MCF 10A (cell line): ENCODE measurements at regions not wholly inside any gene's neighbourhood (a gene's known extent, or its start where the extent isn't known, plus 50 kb on each side); places are given as distances from the start of the nearest gene placed in this dataset.

Source experiments
- BruUV-seq: library from RNA; stranded (reverse); fragments of 400-500 nt; replicated peaks from 2 replicates; lab custom pipeline; 2021; lab: Mats Ljungman, UMichigan
- CTCF ChIA-PET: fragments of 300-600 bp; sonication (Branson Sonifier 250); formaldehyde crosslinking; extraction: SDS; loops from one replicate; lab custom pipeline; 2021; ENCODE audit warnings: antibody characterized with exemption, inconsistent platforms; lab: Yijun Ruan, JAX
- POLR2A ChIA-PET: fragments of 300-600, 350-650 bp; sonication (Branson Sonifier 250); formaldehyde crosslinking; extraction: SDS; loops from one replicate; lab custom pipeline; 2020; ENCODE audit warnings: antibody characterized with exemption, inconsistent platforms; lab: Yijun Ruan, JAX
- DNase-seq: peaks from one replicate; pipeline ENCODE4 v3.0.0-alpha.2; 2018; ENCODE audit not compliant: unreplicated experiment
- H3K27ac Mint-ChIP-seq: one replicate; pipeline ENCODE4 v1.8.0; 2022; ENCODE audit warnings: mild to moderate bottlenecking, low read depth, mixed read lengths; ENCODE audit not compliant: unreplicated experiment
- H3K27me3 Mint-ChIP-seq: one replicate; pipeline ENCODE4 v1.8.0; 2022; ENCODE audit warnings: mixed read lengths; ENCODE audit not compliant: insufficient read depth, unreplicated experiment
- H3K36me3 Mint-ChIP-seq: one replicate; pipeline ENCODE4 v1.8.0; 2022; ENCODE audit warnings: mild to moderate bottlenecking, moderate library complexity, mixed read lengths; ENCODE audit not compliant: insufficient read depth, unreplicated experiment
- H3K4me1 Mint-ChIP-seq: one replicate; pipeline ENCODE4 v1.8.0; 2022; ENCODE audit warnings: mixed read lengths; ENCODE audit not compliant: insufficient read depth, unreplicated experiment
- H3K4me3 Mint-ChIP-seq: one replicate; pipeline ENCODE4 v1.8.0; 2022; ENCODE audit warnings: mild to moderate bottlenecking, moderate library complexity, mixed read lengths; ENCODE audit not compliant: unreplicated experiment
- H3K9me3 Mint-ChIP-seq: one replicate; pipeline ENCODE4 v1.8.0; 2022; ENCODE audit warnings: mixed read lengths; ENCODE audit not compliant: unreplicated experiment
- intact Hi-C: fragments of 100-400 bp; cut with micrococcal nuclease; formaldehyde crosslinking; loops from 2 replicates; pipeline ENCODE4 v1.14.1; 2022
- TF ChIP-seq, protein P1 (sequence below): fragments of 200-600 bp; IDR thresholded peaks from one replicate; pipeline ENCODE4 v1.8.0; 2022; ENCODE audit warnings: antibody characterized with exemption, mild to moderate bottlenecking; ENCODE audit not compliant: unreplicated experiment

DNA sequence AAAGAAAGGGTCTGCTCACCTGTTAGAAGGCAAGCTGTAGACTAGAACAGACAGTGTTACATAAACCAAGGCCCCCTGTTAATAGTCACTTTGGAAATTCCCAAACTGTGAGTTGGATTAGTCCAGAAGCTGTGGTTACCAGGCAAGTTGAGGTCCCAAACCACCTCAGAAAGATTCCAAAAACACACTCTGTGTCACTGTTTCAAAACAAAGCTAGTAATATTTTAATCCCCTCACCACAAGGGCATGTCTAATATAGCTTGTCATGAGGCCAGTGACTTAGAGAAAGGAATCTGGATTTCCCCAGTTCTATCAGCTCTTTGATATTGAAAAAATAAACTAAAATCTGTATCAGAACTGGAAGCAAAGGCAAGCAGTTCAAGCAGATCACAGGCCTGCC, 244.6 kb downstream of the HAO1 start:
- intact Hi-C loops: no loop called here
- Mint-ChIP-seq H3K4me3 (no peak overlapping the region), H3K27ac (no peak overlapping the region), H3K27me3 (no peaks in the 10 kb centered on the region), H3K9me3 (peaks cover 5% of the 10 kb centered on the region), H3K36me3 (no peaks in the 10 kb centered on the region), H3K4me1 (no peaks in the 10 kb centered on the region)
- ChIA-PET CTCF (interaction anchor here (0.7 to 1.0 kb wide), 2 partner anchors 23 to 371 kb away, joined by 3 read pairs; no protein-coding TSS in a partner anchor), POLR2A (no interaction called here)
- BruUV-seq: no TSS peak
- no peak for DNase-seq
- TF ChIP-seq, protein P1, sequence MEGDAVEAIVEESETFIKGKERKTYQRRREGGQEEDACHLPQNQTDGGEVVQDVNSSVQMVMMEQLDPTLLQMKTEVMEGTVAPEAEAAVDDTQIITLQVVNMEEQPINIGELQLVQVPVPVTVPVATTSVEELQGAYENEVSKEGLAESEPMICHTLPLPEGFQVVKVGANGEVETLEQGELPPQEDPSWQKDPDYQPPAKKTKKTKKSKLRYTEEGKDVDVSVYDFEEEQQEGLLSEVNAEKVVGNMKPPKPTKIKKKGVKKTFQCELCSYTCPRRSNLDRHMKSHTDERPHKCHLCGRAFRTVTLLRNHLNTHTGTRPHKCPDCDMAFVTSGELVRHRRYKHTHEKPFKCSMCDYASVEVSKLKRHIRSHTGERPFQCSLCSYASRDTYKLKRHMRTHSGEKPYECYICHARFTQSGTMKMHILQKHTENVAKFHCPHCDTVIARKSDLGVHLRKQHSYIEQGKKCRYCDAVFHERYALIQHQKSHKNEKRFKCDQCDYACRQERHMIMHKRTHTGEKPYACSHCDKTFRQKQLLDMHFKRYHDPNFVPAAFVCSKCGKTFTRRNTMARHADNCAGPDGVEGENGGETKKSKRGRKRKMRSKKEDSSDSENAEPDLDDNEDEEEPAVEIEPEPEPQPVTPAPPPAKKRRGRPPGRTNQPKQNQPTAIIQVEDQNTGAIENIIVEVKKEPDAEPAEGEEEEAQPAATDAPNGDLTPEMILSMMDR: no peak

DNA sequence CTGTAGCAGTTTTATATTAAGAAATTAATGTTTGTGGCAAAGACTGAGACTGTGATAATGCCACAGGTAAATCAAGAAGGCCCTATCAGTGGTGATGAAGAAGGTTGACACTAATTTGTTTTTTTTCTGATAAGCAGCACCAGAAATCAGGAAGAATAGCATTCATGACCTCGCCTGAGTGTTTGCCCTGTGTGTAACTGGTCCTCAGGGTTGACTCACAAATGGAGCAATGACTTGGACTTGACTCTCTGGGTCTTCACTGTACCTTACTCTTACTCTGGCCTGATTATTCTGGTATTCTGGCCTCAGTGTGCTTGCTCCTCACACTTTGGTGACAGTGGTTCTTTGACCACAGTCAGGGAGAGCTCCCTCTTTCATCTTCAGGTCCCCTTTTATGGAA, 243.9 kb downstream of the HAO1 start:
- Mint-ChIP-seq H3K27me3 (no peaks in the 10 kb centered on the region), H3K27ac (no peak overlapping the region), H3K4me3 (no peak overlapping the region), H3K9me3 (peaks cover 7% of the 10 kb centered on the region), H3K4me1 (no peaks in the 10 kb centered on the region), H3K36me3 (no peaks in the 10 kb centered on the region)
- no peak for DNase-seq
- BruUV-seq: no TSS peak
- ChIA-PET CTCF (interaction anchor here (1.0 kb wide), 2 partner anchors 23 kb away, joined by 3 to 4 read pairs; no protein-coding TSS in a partner anchor), POLR2A (no interaction called here)
- TF ChIP-seq, protein P1: no peak
- intact Hi-C loops: no loop called here

DNA sequence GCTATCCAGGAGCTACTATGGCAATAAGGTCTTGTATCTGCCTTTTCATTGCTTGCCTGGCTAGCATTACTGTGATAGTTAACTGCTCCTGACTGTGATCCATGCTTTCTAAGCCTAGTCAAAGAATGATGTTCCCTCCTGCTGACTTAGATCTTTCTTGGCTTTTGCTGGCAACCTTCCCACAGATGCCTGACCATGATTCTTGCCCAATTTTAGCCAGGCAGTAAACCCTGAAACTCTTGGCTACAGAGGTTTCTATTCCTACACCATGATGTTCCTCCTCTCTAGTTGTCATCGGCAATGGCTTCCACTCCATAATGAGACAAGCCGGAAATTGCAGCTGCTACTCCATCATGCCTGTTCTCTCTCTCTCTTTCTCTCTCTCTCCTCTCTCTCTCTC, 238.1 kb downstream of the HAO1 start:
- H3K9me3 Mint-ChIP-seq: peaks cover 13% of the 10 kb centered on the region
- TF ChIP-seq, protein P1: no peak
- H3K36me3 Mint-ChIP-seq: no peaks in the 10 kb centered on the region
- no peak overlapping the region for H3K27ac Mint-ChIP-seq
- no peak overlapping the region for H3K4me3 Mint-ChIP-seq
- CTCF ChIA-PET: interaction anchor here (0.6 kb wide), 1 partner anchor 16 kb away, joined by 4 read pairs; no protein-coding TSS in a partner anchor
- BruUV-seq: no TSS peak
- no peaks in the 10 kb centered on the region for H3K4me1 Mint-ChIP-seq
- H3K27me3 Mint-ChIP-seq: no peaks in the 10 kb centered on the region
- DNase-seq: peak; percentile 28
- POLR2A ChIA-PET: interaction anchor here (0.6 to 0.8 kb wide), 3 partner anchors 28 to 102 kb away, joined by 3 to 4 read pairs (median 3); no protein-coding TSS in a partner anchor
- intact Hi-C loops: no loop called here

DNA sequence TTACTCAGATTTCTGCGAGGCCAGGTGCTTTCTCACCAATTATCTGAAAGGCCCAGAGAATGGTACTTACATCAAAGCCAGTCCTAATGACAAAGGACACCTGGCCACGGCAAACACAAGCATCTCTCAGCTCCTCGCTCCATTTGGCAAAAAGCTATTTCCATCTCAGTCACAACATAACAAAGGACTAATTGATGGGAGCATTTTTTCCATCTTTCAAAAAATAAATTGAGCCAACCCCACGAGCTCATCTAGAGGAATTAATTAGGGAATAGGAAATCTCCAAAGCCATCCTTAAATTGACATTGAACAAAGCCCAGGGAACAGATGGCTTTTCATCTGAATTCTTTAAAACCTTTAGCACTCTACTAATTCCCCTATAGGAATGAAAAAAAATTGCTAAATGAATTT, 236.7 kb downstream of the HAO1 start:
- CTCF ChIA-PET: no interaction called here
- Mint-ChIP-seq H3K27ac (no peak overlapping the region), H3K4me3 (no peak overlapping the region), H3K4me1 (no peaks in the 10 kb centered on the region), H3K36me3 (no peaks in the 10 kb centered on the region), H3K9me3 (peaks cover 13% of the 10 kb centered on the region), H3K27me3 (no peaks in the 10 kb centered on the region)
- no TSS peak for BruUV-seq
- no peak for DNase-seq
- TF ChIP-seq, protein P1: no peak
- intact Hi-C loops: no loop called here
- POLR2A ChIA-PET: interaction anchor here (1.2 kb wide), 1 partner anchor 11 kb away, joined by 5 read pairs; no protein-coding TSS in a partner anchor
